HG02763 (cell line): ENCODE measurements at regions not wholly inside any gene's neighbourhood (a gene's known extent, or its start where the extent isn't known, plus 50 kb on each side); places are given as distances from the start of the nearest gene placed in this dataset.

Experiments used
- ATAC-seq: cut with Tn5 transposase; IDR thresholded peaks from one replicate; pipeline ENCODE4 v1.9.1; 2021; ENCODE audit warnings: mild to moderate bottlenecking, moderate library complexity; ENCODE audit not compliant: unreplicated experiment

DNA sequence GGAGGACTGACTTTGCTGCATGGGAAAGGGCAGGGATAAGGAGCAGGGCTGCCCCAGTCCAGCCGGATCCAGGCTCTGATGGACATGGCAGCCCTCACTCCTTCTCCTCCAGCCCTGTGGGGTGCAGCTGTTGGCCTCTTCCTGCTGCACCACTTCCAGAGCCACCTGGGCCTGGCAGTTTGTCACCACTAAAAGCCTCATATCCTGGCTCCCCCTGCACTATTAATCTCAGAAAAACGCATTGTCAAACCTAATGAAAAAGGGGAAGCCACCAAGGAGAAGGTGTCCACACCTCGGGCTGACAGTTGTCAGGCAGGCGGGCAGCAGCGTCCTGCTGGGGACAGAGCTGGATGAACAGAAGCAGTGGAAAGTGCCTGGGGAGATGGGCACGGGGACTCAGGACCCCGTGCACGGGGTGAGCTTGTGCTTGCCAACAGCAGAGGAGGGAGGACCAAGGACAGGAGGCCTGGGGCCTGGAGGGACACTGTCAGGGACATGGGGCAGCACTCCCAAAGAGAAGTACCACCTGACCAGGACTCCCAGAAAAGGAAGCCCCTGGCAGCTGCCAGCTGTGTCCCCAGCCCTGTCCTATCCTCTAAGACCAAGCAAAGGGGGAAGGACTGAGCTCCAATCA lies 151.1 kb upstream of the TSHZ3 start:
- no peak for ATAC-seq

DNA sequence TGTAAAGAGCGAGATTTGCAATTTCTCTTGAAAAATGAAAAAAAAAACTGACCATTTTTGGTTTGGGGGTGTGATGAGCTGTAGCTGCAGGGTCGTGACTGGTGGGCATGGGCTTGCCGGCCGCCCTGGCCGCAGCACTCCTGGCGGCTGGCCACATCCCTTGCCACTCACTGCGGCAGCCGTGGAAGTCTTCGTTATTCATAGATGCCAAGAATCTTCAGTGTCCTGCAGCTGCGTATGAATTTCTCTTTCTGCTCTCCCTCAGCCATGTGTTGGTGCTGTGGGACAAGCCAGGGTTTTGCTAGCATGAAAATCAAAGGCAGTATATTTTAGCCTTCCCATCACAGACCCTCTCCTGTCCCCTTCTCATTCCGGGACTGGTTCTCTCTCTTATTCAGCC lies 151.7 kb upstream of the TSHZ3 start:
- no peak for ATAC-seq

DNA sequence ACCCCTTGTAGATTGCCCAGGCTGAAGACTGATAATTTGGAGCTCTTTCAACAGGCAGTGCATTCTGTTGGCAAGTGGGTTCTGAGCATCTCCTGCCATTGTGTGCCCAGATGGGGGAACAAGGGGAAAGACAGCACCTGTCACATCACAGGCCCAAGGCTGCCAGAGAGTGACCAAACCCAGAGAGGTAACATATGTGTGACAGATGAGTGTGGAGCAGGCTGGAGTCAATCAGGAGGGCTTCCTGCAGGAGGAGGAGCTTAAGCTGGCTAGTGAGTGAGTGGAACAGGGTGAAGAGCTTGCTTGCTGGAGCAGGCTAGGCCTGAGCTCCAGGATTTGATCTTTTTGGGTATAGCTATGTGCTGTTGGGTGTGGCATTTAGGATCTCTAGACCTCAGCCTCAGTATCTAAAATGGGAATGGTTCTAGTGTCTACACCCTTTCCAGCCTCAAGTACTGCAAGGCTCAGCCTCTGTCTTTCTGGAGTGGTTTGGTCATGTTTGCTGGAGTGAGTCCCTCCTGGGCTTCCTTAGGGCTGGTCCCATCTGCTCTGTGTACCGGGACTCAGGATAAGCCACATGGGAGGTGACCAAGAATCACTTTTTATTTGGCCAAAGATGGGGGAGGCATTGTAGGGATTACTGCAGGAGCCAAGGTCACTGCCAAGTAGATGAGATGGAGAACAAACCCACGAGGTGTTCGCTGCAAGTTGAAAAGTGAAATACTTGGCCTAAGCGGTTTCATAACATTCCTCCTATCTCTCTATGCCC lies 152.4 kb upstream of the TSHZ3 start:
- ATAC-seq = no peak

DNA sequence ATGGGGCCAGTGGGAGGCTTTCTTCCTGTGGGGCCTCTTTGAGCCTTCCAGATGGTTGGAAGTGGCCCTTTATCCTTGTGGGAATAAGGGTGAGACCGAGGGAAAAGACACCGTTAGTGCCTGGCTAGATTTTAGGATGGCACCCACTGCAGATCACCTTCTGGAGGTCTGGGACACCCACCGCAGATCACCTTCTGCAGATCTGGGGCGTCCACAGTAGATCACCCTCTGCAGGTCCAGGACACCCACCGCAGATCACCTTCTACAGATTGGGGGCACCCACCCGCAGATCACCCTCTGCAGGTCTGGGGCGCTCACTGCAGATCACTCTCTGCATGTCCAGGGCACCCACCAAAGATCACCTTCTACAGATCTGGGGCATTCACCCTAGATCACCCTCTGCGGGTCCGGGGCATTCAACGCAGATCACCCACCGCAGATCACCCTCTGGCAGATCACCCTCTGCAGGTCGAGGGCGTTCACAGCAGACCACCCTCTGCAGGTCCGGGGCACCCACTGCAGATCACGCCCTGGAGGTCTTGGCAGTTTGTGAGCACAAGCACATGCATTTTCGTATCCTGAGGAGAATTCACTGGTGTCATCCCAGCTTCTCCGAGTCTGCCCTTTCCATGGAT lies 153.4 kb upstream of the TSHZ3 start:
- no peak for ATAC-seq

DNA sequence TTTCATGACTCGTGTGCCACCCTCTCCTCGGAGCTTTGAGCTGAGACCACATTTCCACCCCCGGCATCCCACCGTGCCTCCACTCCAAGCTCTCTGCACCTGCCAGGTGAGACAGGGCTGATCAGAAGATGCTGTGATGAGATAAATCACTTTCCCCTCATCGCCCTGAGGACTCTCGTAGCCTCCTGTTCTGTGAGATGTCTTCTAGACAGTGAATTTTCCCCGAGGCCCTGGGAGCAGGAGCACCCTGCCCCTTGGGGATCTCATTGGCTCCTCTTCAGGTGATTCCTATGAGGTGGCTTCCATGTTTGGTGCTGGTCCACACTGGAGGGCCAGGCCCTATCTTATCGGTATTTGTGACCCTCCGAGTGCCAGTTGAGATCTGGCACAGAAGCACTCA lies 154.0 kb upstream of the TSHZ3 start:
- ATAC-seq = no peak

DNA sequence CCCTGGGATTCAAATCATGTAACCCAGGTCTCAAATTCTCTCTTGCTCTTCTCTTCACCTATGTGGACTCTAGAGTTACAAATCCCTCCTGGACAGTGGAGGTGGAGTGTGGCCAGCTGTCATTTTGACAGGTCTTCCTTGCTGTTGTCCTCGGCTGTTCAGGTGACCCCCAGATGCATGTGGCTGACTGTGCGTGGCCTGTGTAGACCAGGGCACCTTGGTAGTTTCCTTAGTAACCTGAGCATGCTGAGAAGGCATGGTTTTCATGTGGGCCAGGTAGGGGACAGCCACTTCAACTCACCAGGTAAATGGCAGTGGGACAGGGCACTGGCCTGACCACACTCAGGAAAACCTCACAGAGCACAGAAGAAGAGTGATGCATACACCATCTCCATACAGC lies 155.0 kb upstream of the TSHZ3 start:
- ATAC-seq = no peak

DNA sequence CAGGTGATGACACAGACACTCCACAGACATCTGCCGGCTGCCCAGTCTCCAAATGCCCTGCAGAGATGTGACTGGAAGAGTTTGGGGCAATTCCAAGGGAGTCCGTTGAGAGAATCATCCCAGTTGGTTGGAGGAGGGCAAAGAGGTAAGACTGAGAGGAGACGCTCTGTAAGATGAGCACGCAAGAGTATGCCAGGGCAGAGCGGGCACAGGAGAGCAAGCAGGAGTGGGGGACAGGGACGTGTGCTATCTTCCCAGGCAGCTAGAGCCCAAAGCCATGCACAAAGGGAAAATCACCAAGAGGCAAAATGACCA lies 156.3 kb upstream of the TSHZ3 start:
- no peak for ATAC-seq

DNA sequence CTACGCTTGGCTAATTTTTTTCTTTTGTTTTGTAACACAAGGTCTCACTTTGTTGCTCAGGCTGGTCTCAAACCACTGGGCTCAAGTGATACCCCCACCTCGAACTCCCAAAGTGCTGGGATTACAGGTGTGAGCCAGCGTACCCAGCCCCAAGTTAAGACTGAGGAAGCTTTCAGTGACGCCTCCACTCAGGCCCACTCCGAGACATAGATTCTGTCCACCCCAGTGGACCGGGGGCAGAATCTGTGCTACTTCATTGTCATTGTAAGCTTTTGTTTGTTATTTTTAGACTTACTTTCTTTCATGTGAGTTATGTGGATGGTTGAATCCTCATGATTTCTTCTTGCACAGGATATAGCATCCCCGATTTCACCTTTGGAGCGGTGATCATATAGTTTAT lies 156.9 kb upstream of the TSHZ3 start:
- no peak for ATAC-seq

DNA sequence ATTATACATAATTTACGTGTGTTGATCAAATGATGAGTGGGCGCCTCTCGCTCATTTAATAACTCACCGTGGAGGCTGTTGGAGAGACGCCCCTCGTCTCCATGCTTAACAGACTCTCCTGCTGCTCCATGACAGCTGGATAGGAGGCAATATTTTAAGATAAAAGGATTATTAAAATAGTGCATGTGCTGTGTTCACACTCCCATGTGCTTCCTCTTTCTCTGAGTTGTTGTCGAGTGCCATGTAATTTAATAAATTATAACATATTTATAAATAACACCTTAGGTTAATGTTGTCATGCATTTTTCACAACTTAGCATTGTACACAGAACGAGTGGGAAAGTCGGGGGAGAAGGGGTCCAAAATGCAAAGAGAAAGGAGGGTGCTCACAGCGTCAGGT lies 161.4 kb upstream of the TSHZ3 start:
- ATAC-seq = no peak

DNA sequence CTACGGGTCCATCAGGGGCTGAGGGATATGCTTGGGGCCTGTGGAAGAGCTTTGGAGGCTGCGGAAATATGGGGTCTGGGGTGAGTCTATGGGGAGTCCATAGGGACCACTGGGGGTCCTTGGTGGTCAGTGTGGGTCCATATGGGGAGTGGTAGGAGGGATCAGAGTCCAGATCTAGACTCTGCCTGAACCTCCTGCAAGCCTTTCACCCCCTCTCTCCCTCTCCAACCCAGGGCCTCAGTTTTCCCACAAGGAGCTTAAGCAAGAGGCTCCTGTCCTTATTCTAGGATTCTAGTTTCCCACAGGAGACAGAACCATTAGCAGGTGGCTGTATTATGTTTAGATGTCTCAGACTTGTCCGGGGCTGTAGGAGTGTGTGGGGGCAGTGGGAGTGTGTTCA lies 161.9 kb upstream of the TSHZ3 start:
- no peak for ATAC-seq

DNA sequence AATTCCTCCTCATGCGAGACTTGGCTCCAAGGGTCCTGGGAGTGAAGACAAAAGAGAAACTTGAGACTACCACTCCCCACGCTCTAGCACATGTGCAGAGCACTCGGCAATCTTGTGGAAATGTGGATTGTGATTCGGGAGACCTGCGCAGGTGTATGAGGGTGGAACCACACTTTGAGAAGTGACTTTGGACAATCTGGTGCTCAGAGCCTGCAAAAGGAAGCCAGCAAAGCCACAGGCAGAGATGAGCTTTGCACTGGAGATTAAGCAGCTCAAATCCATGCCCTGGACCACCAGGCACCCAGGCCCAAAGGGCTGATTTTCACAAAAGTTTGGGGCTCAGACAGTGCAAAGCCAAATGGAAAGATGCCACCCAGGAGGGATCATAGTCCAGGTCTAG lies 162.5 kb upstream of the TSHZ3 start:
- ATAC-seq = no peak

DNA sequence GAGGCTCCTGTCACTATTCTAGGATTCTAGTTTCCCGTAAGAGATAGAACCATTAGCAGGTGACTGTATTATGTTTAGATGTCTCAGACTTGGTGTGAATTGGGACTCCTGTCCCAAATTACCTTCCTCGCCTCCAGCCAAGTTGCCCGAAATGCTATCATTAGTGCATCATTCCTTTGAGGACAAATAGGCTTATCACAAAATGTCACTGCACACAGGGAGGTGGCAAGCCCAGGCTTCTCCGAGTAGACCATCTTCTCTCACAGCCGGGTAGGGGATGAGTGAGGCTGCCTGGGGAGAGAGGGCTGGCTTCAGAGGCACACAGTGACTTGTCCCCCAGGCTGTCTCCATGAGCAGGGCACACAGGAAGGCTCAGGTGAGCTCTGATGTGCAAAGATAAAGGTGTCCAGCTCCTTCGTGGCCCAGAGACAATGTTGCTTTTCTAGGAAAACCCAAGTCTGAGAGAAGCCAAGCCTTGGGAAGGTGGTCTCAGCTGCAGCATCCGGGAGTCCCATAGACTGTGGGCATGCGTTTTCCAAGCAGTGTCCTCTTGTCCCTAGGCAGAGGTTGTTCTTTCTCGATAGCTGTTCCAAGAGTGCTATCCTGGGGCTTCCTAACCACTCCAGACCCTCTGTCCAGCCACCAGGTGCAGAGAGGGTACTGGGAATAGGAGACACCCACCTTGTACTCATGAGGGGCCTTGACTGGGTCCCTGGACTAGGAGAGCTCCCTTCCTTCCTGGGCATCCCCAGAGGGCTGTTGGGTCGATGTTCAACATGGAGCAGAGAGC lies 163.1 kb upstream of the TSHZ3 start:
- no peak for ATAC-seq

DNA sequence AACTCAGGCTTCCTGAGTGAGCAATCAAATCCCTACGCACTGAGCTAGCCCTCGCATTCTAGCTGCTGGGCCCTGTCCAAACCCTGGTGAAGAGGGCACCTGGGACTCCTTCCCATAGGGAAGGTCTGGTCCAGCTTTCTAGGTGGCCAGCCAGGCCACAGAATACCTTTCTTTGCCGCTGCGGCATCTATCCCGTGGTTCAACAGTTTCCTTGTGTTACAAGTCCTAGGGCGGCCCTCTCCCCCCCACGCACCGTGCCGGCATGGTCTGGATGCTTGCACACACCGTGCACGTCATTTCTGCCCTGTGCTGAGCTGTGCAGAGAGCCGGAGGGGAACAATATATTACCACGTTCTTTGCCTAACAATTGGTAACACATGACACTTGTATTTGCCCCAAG lies 164.6 kb upstream of the TSHZ3 start:
- ATAC-seq = no peak

DNA sequence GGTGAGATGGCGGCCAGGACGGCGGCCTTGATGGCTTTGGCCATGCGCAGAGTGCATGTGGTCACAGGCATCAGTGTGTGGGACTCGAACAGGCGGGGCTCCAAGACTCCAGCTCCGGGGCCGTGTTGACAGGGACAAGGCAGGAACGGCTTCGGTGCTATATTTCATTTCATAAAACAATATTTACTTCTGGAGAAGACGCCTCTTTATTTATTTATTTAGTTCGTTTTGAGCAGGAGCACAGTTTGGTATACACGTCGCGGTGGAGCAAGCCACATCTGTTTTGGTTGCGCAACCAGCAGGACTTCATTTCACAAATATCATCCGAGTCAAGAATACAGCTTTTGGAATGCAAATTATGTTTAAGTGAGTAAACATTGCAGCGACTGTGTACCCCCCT lies 166.7 kb upstream of the TSHZ3 start:
- ATAC-seq = no peak

DNA sequence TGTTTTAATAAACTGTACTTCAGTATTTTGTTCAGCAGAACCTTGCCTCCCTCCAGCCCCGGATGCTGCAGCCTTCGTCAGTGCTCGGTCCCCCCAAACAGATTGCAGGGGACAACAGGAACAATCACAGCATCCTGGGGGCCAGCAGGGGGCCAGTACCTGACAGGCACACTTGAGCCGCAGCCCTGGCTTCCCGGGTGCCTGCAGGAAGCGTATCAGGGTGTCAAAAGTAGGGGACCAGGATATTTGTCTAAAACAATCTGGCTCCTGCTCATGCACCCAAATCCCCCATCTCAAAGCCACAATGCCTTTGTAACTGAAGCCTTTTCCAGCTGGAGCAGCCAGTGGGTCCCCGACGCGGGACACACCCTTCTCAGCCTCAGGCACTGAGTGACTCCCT lies 167.5 kb upstream of the TSHZ3 start:
- no peak for ATAC-seq

DNA sequence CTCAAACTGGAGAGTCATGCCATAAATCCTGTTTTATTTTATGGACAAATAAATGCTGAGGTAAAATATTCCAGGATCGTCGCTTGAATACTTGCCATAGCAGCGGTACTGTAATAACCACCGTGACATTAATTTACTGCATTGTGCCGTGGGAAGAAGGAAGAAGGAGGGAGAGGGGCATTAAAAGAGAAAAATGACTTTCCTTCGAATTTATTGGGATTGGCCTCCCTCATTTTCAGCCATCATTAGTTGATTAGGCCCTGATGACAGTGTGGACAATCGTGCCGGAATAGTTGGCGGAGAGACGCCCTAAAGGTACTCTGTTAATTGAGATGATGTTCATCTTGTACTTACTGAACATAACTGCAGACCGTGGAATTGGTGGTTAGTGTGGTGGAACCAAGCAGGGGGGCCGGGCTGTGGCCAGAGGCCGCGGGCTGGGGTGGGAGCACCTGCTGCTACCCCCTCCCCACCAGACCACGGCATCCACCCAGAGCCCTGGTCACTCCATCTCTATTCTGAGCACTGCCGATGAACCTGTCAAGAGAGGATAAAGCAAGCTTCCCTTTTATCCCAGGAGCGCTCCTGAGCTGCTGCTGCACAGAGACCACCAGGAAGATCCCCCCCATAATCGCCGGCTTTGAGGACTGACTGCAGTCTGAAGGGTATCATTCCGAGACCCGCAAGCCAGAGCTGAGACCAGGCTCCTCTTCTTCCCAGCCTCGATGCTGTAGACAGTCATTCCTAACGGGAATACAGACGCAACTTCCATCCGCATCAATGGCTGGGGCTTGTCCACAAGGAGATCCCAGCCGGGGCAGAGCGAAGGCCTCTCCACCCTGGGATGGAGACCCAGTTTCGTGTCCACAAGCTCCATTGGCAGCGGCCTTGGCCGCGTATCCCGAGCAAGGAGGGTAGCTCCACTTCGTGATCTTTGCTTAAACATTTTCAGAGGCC lies 168.3 kb upstream of the TSHZ3 start:
- ATAC-seq = no peak

DNA sequence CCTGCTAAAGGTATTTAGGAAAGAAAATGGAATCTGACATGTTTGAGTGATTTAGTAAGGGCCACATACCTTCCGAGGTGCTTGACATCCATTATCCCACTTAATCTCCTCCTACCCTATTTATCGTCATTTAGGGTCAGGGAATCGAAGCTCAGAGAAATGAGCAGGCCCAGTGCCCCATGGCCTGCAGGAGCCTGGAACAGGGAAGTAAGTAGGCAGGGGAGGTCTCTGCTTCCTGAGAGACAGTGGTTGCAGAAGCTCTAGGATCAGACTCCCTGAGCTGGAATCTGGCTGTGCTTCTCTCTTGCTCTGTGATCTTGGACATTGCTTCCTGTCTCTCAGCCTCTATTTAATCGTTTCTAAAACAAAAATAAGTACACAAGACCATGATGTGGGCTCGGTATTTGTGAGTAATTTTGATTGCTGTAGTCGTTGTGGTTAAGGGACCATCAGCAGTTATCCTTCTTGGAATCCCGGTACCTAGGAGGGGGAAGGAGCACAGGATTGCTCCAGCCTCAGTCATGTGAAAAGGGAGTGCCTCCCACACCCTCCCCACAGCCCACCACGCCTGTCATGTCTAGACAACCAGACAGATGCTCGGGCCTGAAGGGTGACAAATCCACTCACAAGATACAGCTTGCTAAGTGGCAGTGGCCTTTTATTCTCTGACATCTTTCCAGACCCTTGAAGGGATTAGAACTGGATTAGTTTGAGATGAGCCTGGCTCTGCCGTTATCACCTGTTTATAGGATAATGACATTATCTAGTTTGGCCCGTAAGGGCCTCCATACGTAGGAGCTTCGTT lies 169.2 kb upstream of the TSHZ3 start:
- ATAC-seq = no peak

DNA sequence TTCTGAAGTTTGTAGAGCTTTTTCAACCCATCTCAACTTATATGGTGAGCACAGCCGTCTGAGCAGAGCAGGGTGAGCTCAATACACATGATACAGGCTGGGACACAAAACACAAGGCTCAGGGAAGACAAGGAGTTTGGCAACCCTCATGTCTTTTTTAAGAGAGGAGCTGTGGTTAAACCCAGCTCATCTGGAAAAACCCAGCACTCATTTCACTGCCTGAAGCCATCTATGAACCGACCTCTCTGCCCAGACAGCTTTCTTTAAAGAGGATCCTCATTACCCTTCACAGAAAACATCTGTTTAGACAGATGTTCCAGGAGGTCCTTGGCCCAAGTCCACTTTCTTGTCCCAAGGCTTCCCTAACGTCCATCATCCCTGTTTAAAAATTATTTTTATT lies 170.0 kb upstream of the TSHZ3 start:
- ATAC-seq = no peak

DNA sequence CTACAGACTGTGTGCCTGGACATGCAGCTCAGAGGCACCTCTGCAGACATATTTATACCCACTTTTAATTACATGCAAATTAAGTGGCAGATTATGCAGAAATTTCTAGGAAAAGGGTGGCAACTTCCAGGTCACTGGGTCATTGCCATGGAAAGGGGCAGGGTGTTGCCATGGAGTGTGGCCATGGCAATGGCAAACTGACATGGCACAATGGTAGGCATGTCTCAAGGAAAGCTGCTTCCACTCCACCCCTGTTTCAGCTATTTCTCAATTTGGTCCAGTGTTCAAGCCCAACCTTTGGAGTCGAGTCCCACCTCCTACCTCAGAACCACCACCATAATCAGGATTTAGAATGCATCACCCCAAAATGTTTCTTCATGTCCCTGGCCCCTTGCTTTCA lies 170.7 kb upstream of the TSHZ3 start:
- no peak for ATAC-seq

DNA sequence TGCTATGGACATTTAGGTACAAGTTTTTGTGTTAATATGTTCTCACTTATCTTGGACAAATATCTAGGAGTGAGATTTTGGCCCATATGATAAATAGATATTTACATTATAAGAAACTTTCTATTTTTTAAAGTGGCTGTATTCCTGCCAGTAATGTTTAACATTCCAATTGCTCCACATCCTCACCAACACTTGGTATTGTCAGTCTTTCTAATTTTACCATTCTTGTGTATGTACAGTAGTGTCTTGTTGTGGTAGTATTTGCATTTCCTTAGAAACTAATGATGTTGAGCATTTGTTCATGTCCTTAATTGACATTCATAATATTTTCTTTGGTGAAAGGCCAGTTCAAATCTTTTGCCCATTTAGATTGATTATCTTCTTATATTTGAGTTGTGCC lies 171.4 kb upstream of the TSHZ3 start:
- no peak for ATAC-seq
